ENCODE measurements at regions not wholly inside any gene's neighbourhood (a gene's known extent, or its start where the extent isn't known, plus 50 kb on each side); places are given as distances from the start of the nearest gene placed in this dataset.

DNA sequence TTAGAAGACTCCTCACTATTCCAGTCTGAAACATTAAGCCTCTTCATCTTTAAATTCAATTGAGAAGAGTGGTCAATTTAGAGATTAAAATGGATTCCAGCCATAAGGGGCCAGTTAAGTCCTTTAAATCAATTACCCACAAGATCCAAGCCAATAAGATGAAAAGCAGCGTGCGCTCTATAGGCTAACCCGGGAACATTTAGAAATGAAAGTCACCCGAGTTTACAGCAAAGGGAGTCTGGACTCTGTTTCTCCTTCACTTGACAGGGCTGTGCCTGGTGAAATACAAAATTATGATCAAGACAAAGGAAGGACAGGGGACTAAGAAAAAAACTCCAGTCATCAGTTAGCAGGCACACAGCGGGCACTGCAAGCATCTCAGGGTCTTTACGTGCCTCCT, 393.7 kb downstream of the QKI start:
- in situ Hi-C loops (cut with HindIII; ENCODE audit: low pct_ligation_motif_present, low sequenced_read_pairs), result no loop called here
- no peaks in the 10 kb centered on the region for H3K27me3 ChIP-seq (replicated peaks)
- TF ChIP-seq, protein P1, sequence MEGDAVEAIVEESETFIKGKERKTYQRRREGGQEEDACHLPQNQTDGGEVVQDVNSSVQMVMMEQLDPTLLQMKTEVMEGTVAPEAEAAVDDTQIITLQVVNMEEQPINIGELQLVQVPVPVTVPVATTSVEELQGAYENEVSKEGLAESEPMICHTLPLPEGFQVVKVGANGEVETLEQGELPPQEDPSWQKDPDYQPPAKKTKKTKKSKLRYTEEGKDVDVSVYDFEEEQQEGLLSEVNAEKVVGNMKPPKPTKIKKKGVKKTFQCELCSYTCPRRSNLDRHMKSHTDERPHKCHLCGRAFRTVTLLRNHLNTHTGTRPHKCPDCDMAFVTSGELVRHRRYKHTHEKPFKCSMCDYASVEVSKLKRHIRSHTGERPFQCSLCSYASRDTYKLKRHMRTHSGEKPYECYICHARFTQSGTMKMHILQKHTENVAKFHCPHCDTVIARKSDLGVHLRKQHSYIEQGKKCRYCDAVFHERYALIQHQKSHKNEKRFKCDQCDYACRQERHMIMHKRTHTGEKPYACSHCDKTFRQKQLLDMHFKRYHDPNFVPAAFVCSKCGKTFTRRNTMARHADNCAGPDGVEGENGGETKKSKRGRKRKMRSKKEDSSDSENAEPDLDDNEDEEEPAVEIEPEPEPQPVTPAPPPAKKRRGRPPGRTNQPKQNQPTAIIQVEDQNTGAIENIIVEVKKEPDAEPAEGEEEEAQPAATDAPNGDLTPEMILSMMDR (IDR thresholded peaks at IDR 0.05; ENCODE audit: low read depth, low read length, missing control alignments), result no peak
- H3K27ac ChIP-seq, result no peak overlapping the region
- no peak overlapping the region for H3K4me3 ChIP-seq (ENCODE audit: low read depth, low read length)
- H3K36me3 ChIP-seq (replicated peaks), result no peaks in the 10 kb centered on the region
- DNase-seq, result no peak

DNA sequence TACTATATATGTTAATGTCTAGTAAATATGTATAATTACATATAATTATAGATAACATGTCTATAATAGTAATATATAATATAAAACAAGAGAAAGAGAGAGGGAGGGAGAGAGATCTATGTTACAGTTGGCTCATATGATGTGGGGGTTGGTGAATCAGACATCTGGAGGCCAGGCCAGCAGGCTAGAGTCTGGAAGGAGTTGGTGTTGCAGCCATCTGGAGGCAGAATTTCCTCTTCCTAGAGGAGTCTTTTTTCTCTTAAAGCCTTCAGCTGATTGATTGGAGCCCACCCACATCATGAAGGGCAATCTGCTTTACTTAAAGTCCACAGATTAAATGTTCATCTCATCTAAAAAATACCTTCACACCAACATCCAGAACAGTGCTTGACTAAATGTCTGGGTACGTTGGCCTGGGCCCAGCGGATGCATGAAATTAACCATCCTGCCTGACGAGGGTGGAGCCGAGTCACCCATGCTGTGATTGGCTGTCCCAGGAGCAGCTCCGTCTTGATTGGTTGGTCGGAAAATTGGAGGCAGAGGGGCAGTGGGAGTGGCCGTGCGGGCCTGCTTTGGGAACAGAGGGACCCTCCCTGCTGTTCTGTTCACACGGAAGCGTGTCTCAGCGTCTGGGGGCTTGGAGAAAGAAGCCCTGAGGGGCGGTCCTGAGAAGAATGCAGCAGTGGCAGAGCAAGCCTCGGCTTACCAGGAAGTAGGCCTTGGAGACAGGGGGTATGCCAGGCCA, 392.4 kb downstream of the QKI start:
- TF ChIP-seq, protein P1 (IDR thresholded peaks at IDR 0.05; ENCODE audit: low read depth, low read length, missing control alignments), result no peak
- H3K4me3 ChIP-seq (ENCODE audit: low read depth, low read length), result no peak overlapping the region
- in situ Hi-C loops (cut with HindIII; ENCODE audit: low pct_ligation_motif_present, low sequenced_read_pairs), result no loop called here
- no peak for DNase-seq
- no peaks in the 10 kb centered on the region for H3K36me3 ChIP-seq (replicated peaks)
- H3K27ac ChIP-seq, result no peak overlapping the region
- H3K27me3 ChIP-seq (replicated peaks), result no peaks in the 10 kb centered on the region

DNA sequence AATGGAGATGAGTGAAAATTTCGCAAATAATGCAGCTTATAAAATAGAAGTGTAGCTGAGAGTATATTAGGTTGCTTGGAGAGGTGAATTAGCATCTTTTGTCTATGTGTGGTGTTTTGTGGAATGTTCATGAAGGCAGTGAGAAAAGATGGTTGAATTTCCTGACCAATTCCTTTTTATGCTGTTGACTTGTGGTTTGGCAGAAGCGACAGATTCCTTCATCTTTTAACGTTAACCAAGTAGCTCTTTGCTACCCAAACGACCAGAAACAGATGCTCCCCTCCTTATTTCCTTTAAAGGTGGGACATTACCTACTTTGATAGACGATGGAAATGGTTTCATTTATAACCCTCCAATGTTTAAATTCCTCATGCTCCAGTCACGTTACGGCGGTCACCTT, 390.5 kb downstream of the QKI start:
- Histone ChIP-seq H3K27ac (no peak overlapping the region), H3K4me3 (ENCODE audit: low read depth, low read length) (no peak overlapping the region), H3K27me3 (replicated peaks) (no peaks in the 10 kb centered on the region), H3K36me3 (replicated peaks) (no peaks in the 10 kb centered on the region)
- TF ChIP-seq, protein P1 (IDR thresholded peaks at IDR 0.05; ENCODE audit: low read depth, low read length, missing control alignments), result no peak
- in situ Hi-C loops (cut with HindIII; ENCODE audit: low pct_ligation_motif_present, low sequenced_read_pairs), result no loop called here
- DNase-seq, result no peak

DNA sequence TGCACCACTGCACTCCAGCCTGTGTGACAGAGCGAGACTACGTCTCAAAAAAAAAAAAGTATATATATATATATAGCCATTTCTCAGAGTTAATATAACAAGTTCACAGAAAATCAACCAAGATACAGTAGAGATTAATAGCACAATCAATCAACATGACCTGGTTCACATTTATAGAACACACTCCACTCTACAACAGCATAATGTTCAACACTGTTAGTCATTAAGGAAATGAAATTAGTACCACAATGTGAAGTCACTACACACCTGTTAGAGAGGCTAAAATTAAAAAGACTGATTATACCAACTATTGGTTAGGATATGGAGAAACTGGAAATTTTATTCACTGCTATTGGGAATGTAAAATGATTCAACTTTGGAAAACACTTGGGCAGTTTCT, 387.7 kb downstream of the QKI start:
- in situ Hi-C loops (cut with HindIII; ENCODE audit: low pct_ligation_motif_present, low sequenced_read_pairs), result no loop called here
- no peak for DNase-seq
- TF ChIP-seq, protein P1 (IDR thresholded peaks at IDR 0.05; ENCODE audit: low read depth, low read length, missing control alignments), result no peak
- Histone ChIP-seq H3K36me3 (replicated peaks) (no peaks in the 10 kb centered on the region), H3K27me3 (replicated peaks) (no peaks in the 10 kb centered on the region), H3K27ac (no peak overlapping the region), H3K4me3 (ENCODE audit: low read depth, low read length) (no peak overlapping the region)

DNA sequence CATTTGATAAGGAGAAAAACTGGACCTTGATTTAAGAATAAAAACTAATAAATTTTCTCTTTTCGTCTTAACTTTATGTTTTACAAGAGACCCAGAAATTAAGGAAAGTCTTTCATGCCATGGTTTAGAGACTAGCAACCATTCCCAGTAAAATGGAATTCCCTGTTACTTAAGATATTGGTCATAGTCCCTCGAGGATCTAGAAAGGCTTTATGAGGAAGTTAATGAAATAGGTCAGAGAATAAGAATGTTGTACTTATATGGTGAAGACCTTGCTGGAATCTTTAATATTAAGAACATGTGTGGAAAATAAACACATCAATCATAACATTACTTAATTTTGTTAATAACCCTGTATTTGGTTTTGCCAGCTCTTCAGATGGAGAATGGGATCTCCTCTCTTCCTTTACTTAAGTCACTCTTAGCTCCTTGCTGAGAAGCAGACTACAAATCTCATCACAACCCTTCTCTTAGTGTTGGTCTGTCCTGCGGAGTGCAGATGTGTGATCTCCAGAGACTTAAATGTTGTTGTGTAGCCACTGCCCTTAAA, 382.9 kb downstream of the QKI start:
- TF ChIP-seq, protein P1 (IDR thresholded peaks at IDR 0.05; ENCODE audit: low read depth, low read length, missing control alignments), result no peak
- H3K27ac ChIP-seq, result no peak overlapping the region
- no peak overlapping the region for H3K4me3 ChIP-seq (ENCODE audit: low read depth, low read length)
- H3K36me3 ChIP-seq (replicated peaks), result no peaks in the 10 kb centered on the region
- no peaks in the 10 kb centered on the region for H3K27me3 ChIP-seq (replicated peaks)
- DNase-seq, result no peak
- in situ Hi-C loops (cut with HindIII; ENCODE audit: low pct_ligation_motif_present, low sequenced_read_pairs), result no loop called here

Measured in brain microvascular endothelial cell (primary cell).